ENCODE measurements at regions not wholly inside any gene's neighbourhood (a gene's known extent, or its start where the extent isn't known, plus 50 kb on each side); places are given as distances from the start of the nearest gene placed in this dataset.

DNA sequence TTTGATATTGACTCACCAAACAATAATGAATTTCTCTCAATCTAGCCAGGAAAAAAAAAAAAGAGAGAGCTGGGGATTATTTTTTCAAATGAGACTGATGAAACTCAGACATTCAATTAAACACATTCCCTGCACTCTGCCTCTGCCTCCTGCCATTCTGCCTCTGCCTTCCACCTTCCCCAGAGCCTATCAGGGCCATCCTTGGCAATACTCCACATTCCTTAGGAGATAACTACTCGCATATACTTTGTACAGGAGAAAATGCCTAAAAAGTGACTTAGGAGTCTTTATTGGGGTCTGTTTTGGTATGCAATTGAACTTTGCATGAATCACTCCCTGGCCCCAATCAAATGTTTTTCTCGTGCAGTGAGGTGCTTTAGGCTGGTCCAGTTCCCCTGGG, 246.6 kb upstream of the PLET1 start:
- TF ChIP-seq CTCF (IDR thresholded peaks at IDR 0.05) (no peak), ZFX (IDR thresholded peaks at IDR 0.05; ENCODE audit: borderline replicate concordance) (no peak)
- no peak overlapping the region for H3K27ac ChIP-seq

GRCh38 chr11:112508750-112509149, 248.1 kb upstream of the PLET1 start:
- TF ChIP-seq CTCF (IDR thresholded peaks at IDR 0.05) (no peak), ZFX (IDR thresholded peaks at IDR 0.05; ENCODE audit: borderline replicate concordance) (no peak)
- H3K27ac ChIP-seq = no peak overlapping the region

DNA sequence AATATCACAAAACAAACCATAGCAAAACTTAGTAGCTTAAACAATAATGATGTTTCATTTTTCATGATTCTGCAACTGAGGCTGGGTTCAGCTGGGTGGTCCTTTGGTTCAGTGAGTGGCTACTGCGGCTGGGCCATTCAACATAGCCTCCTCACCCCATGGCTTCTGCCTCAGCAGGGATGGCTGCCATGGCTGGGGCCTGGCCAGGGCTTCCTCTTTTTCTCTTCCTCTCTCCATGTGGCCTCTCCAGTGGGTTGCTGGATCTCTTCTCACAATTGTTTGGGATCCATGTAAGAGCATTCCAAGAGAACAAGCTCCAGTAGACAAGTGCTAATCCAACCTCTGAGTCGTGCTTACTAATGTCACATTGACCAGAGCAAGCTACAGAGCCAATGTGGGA, 248.6 kb upstream of the PLET1 start:
- TF ChIP-seq CTCF (IDR thresholded peaks at IDR 0.05) (no peak), ZFX (IDR thresholded peaks at IDR 0.05; ENCODE audit: borderline replicate concordance) (no peak)
- no peak overlapping the region for H3K27ac ChIP-seq

DNA sequence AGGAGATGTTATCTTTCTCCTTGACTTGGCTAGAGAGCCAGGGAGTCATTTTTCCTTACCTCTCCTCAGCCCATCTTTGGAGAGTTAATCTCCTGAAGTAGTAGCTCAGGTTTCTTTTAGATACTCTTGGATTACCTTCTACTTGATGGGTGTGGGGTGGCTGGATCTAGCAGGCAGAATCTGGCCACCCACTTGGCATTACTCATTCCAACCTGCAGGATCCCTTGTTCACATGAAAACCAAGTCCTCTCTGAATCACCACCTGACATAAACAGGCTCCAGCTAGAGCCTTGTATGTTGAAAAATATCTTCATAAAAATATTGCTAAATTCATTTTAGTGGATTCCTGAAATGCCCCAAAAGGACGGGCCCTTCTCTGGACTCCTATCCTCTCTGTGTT, 250.6 kb upstream of the PLET1 start:
- TF ChIP-seq ZFX (IDR thresholded peaks at IDR 0.05; ENCODE audit: borderline replicate concordance) (no peak), CTCF (IDR thresholded peaks at IDR 0.05) (no peak)
- no peak overlapping the region for H3K27ac ChIP-seq

GRCh38 chr11:112511911-112512310, 251.3 kb upstream of the PLET1 start:
- no peak for TF ChIP-seq ZFX (IDR thresholded peaks at IDR 0.05; ENCODE audit: borderline replicate concordance)
- H3K27ac ChIP-seq = no peak overlapping the region

DNA sequence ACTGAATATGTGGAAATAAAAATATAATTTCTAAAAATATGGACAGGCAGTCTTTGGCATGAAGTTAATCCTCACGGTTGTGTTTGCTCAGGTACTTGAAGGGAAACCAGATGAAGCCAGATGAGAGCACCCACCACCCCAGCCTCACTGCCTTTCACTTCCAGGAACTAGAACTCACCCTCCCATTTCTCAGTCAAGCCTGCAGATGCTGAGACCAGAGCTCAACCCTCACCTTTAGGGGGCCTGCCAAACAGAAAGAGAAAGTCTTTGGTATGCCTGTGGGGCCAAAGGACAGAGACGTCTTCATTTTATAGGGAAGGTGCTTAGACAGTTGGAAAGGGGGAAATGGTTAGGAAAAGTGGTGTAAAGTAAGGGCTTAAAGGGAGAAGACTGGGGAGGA, 252.8 kb upstream of the PLET1 start:
- no peak overlapping the region for H3K27ac ChIP-seq
- no peak for TF ChIP-seq CTCF (IDR thresholded peaks at IDR 0.05)
- no peak for TF ChIP-seq ZFX (IDR thresholded peaks at IDR 0.05; ENCODE audit: borderline replicate concordance)

GRCh38 chr11:112514011-112514740, 253.5 kb upstream of the PLET1 start:
- TF ChIP-seq ZFX (IDR thresholded peaks at IDR 0.05; ENCODE audit: borderline replicate concordance) (no peak), CTCF (IDR thresholded peaks at IDR 0.05) (no peak)
- no peak overlapping the region for H3K27ac ChIP-seq

DNA sequence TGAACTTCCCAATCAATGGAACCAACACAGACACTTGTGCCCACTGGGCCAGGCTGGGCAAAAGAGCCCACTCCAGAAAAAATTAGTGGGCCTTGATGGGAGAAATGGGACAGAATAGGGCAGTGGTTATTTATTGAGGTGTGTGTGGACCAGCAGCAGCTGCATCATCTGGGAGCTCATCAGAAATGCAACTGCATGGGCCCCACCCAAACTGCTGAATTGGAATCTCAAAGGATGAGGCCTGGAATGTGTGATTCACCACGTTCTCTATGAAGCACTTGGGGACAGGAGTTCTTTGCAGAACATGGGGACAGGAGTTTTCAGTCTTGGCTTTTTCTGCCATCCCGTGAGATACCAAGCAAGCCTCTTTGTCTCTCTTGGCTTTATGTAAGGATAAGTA, 255.6 kb upstream of the PLET1 start:
- TF ChIP-seq ZFX (IDR thresholded peaks at IDR 0.05; ENCODE audit: borderline replicate concordance) (no peak), CTCF (IDR thresholded peaks at IDR 0.05) (no peak)
- no peak overlapping the region for H3K27ac ChIP-seq
